ENCODE measurements at regions not wholly inside any gene's neighbourhood (a gene's known extent, or its start where the extent isn't known, plus 50 kb on each side); places are given as distances from the start of the nearest gene placed in this dataset.
"Not testable (repeated sequence)": the region's sequence is repeated elsewhere in the genome, so short reads cannot be mapped to it uniquely, and the experiment has no call there.

DNA sequence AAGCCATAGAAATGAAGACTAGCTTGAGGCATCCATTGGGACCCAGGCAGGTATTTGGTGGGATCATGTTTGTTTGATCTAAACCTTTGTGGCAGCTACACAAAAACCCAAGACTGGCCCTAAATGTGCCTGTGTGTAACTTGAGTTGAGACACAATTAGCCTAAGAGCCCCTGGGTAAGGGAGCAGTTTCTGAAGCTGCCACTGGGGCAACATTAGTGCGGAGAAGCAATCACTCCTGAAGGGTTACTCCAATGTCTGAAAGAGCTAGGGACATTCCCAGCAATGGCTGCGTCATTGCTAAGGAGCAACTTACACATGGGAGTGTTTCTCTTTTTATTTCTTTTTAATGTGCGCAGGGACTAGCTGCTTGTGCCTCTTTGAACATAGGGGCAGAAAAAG lies 67.9 kb upstream of the EEF1E1 start:
- 84 to 94% methylated on average over 3 of the region's 3 CpGs for WGBS, 2 donors
- no peak overlapping the region for H3K4me3 ChIP-seq (ENCODE audit: low read length in 2 of 2)
- intact Hi-C loops (cut with DNase I): no loop called here
- H3K36me3 ChIP-seq (ENCODE audit: control insufficient read depth in 1 of 2, insufficient read depth in 2 of 2, low read length in 1 of 2): no peaks in the 10 kb centered on the region
- H3K27me3 ChIP-seq (ENCODE audit: control insufficient read depth in 1 of 2, insufficient read depth in 2 of 2, low read length in 1 of 2): no peaks in the 10 kb centered on the region
- no peaks in the 10 kb centered on the region for H3K4me1 ChIP-seq (ENCODE audit: control insufficient read depth in 1 of 2, insufficient read depth in 2 of 2, low read length in 2 of 2)
- H3K9me3 ChIP-seq (ENCODE audit: control insufficient read depth, low read length): peaks cover 1% of the 10 kb centered on the region
- H3K27ac ChIP-seq (ENCODE audit: low read depth in 1 of 2, low read length in 2 of 2): no peak overlapping the region
- no peak for DNase-seq
- no peak for ATAC-seq (ENCODE audit: low FRiP score)

- intact Hi-C loops (cut with DNase I): no loop called here
- Histone ChIP-seq H3K27me3 (ENCODE audit: control insufficient read depth in 1 of 2, insufficient read depth in 2 of 2, low read length in 1 of 2) (no peaks in the 10 kb centered on the region), H3K27ac (ENCODE audit: low read depth in 1 of 2, low read length in 2 of 2) (no peak overlapping the region), H3K36me3 (ENCODE audit: control insufficient read depth in 1 of 2, insufficient read depth in 2 of 2, low read length in 1 of 2) (no peaks in the 10 kb centered on the region), H3K4me3 (ENCODE audit: low read length in 2 of 2) (no peak overlapping the region), H3K9me3 (ENCODE audit: control insufficient read depth, low read length) (no peaks in the 10 kb centered on the region), H3K4me1 (ENCODE audit: control insufficient read depth in 1 of 2, insufficient read depth in 2 of 2, low read length in 2 of 2) (no peaks in the 10 kb centered on the region)
- DNase-seq (no peak), ATAC-seq (ENCODE audit: low FRiP score) (no peak)
Observed at GRCh38 chr6:8166156-8166555, 63.8 kb upstream of the EEF1E1 start.

- H3K36me3 ChIP-seq (ENCODE audit: control insufficient read depth in 1 of 2, insufficient read depth in 2 of 2, low read length in 1 of 2); intact Hi-C loops (cut with DNase I); H3K27me3 ChIP-seq (ENCODE audit: control insufficient read depth in 1 of 2, insufficient read depth in 2 of 2, low read length in 1 of 2); DNase-seq; H3K27ac ChIP-seq (ENCODE audit: low read depth in 1 of 2, low read length in 2 of 2); H3K4me3 ChIP-seq (ENCODE audit: low read length in 2 of 2); ATAC-seq (ENCODE audit: low FRiP score); H3K9me3 ChIP-seq (ENCODE audit: control insufficient read depth, low read length); H3K4me1 ChIP-seq (ENCODE audit: control insufficient read depth in 1 of 2, insufficient read depth in 2 of 2, low read length in 2 of 2): not testable (repeated sequence)
- WGBS, 2 donors: 89 to 93% methylated on average over 17 of the region's 17 CpGs
Observed at GRCh38 chr6:8165008-8165407, 62.7 kb upstream of the EEF1E1 start.

- intact Hi-C loops (cut with DNase I); ATAC-seq (ENCODE audit: low FRiP score); H3K27ac ChIP-seq (ENCODE audit: low read depth in 1 of 2, low read length in 2 of 2); DNase-seq; H3K4me1 ChIP-seq (ENCODE audit: control insufficient read depth in 1 of 2, insufficient read depth in 2 of 2, low read length in 2 of 2); H3K4me3 ChIP-seq (ENCODE audit: low read length in 2 of 2); H3K9me3 ChIP-seq (ENCODE audit: control insufficient read depth, low read length); H3K27me3 ChIP-seq (ENCODE audit: control insufficient read depth in 1 of 2, insufficient read depth in 2 of 2, low read length in 1 of 2); H3K36me3 ChIP-seq (ENCODE audit: control insufficient read depth in 1 of 2, insufficient read depth in 2 of 2, low read length in 1 of 2): not testable (repeated sequence)
- 97 to 99% methylated on average over 24 to 29 of the region's 29 CpGs for WGBS, 2 donors
Observed at GRCh38 chr6:8164281-8164680, 61.9 kb upstream of the EEF1E1 start.

DNA sequence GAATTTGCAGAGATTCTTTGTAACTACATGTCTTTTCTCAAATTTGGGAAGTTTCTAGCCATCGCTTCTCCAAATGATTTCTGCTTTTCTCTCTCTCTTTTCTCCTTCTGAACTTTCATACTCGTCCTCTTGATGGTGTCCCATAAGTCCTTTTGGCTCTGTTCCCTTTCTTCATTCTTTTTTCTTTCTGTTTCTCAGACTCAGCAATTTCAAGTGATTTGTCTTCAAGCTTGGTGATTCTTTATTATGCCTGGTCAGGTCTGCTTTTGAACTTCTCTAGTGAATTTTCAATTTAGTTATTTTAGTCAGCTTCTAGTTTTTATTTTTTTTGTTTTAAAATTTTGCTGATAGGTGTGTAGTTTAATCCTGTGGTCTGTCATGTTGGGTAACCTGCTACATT lies 57.6 kb upstream of the EEF1E1 start:
- 66 to 68% methylated on average over 2 of the region's 2 CpGs for WGBS, 2 donors

DNA sequence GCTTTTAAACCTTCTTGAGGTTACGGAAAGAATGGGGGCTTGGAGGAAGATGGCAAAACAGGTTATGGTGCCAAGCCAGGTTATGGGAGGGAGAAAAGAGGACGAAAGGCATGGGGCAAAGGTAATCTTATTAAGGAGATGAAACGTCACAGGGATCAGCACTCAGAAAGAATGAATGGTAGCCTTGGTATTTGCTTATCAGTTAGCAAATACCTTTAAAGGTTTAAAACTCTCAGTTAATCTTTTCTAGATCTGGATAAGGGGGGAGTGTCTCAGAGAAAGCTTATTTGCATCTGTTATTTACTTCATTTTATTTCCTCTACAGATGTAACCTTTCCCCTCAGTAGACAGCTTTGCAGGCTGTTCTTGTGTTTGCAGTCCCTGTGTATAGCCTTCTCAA lies 55.5 kb upstream of the EEF1E1 start:
- Histone ChIP-seq H3K27ac (ENCODE audit: low read depth in 1 of 2, low read length in 2 of 2) (no peak overlapping the region), H3K4me1 (ENCODE audit: control insufficient read depth in 1 of 2, insufficient read depth in 2 of 2, low read length in 2 of 2) (no peaks in the 10 kb centered on the region), H3K27me3 (ENCODE audit: control insufficient read depth in 1 of 2, insufficient read depth in 2 of 2, low read length in 1 of 2) (no peaks in the 10 kb centered on the region), H3K36me3 (ENCODE audit: control insufficient read depth in 1 of 2, insufficient read depth in 2 of 2, low read length in 1 of 2) (no peaks in the 10 kb centered on the region), H3K9me3 (ENCODE audit: control insufficient read depth, low read length) (no peaks in the 10 kb centered on the region), H3K4me3 (ENCODE audit: low read length in 2 of 2) (no peak overlapping the region)
- WGBS, 2 donors: 38% methylated on average over 3 of the region's 3 CpGs
- intact Hi-C loops (cut with DNase I): no loop called here
- DNase-seq (no peak), ATAC-seq (ENCODE audit: low FRiP score) (no peak)

More for the DNA sequence above, 57.6 kb upstream of the EEF1E1 start:
- H3K36me3 ChIP-seq (ENCODE audit: control insufficient read depth in 1 of 2, insufficient read depth in 2 of 2, low read length in 1 of 2): no peaks in the 10 kb centered on the region
- H3K9me3 ChIP-seq (ENCODE audit: control insufficient read depth, low read length): no peaks in the 10 kb centered on the region
- no peaks in the 10 kb centered on the region for H3K27me3 ChIP-seq (ENCODE audit: control insufficient read depth in 1 of 2, insufficient read depth in 2 of 2, low read length in 1 of 2)
- no peak overlapping the region for H3K27ac ChIP-seq (ENCODE audit: low read depth in 1 of 2, low read length in 2 of 2)
- DNase-seq: no peak
- H3K4me1 ChIP-seq (ENCODE audit: control insufficient read depth in 1 of 2, insufficient read depth in 2 of 2, low read length in 2 of 2): no peaks in the 10 kb centered on the region
- intact Hi-C loops (cut with DNase I): no loop called here
- no peak for ATAC-seq (ENCODE audit: low FRiP score)
- no peak overlapping the region for H3K4me3 ChIP-seq (ENCODE audit: low read length in 2 of 2)

- H3K27ac ChIP-seq (ENCODE audit: low read depth in 1 of 2, low read length in 2 of 2): no peak overlapping the region
- H3K9me3 ChIP-seq (ENCODE audit: control insufficient read depth, low read length): no peaks in the 10 kb centered on the region
- H3K27me3 ChIP-seq (ENCODE audit: control insufficient read depth in 1 of 2, insufficient read depth in 2 of 2, low read length in 1 of 2): no peaks in the 10 kb centered on the region
- no peaks in the 10 kb centered on the region for H3K36me3 ChIP-seq (ENCODE audit: control insufficient read depth in 1 of 2, insufficient read depth in 2 of 2, low read length in 1 of 2)
- no peak overlapping the region for H3K4me3 ChIP-seq (ENCODE audit: low read length in 2 of 2)
- no peak for ATAC-seq (ENCODE audit: low FRiP score)
- WGBS, 2 donors: 72 to 75% methylated on average over 2 of the region's 2 CpGs
- no peak for DNase-seq
- intact Hi-C loops (cut with DNase I): no loop called here
- no peaks in the 10 kb centered on the region for H3K4me1 ChIP-seq (ENCODE audit: control insufficient read depth in 1 of 2, insufficient read depth in 2 of 2, low read length in 2 of 2)
Observed at GRCh38 chr6:8155259-8156012, 53.1 kb upstream of the EEF1E1 start.
